OCI-LY7 (cell line): ENCODE measurements at regions not wholly inside any gene's neighbourhood (a gene's known extent, or its start where the extent isn't known, plus 50 kb on each side); places are given as distances from the start of the nearest gene placed in this dataset.

Source experiments
- BruUV-seq: library from RNA; stranded (reverse); fragments of 400-500 nt; replicated peaks from 2 replicates; lab custom pipeline; 2021; lab: Mats Ljungman, UMichigan
- CTCF ChIA-PET: fragments of 300-600 bp; sonication (Branson Sonifier 250); formaldehyde crosslinking; loops from one replicate; lab custom pipeline; 2022; ENCODE audit warnings: antibody characterized with exemption; ENCODE audit not compliant: unreplicated experiment; lab: Charles Lee
- POLR2A ChIA-PET: fragments of 300-600 bp; sonication (Branson Sonifier 250); formaldehyde crosslinking; loops from one replicate; lab custom pipeline; 2022; ENCODE audit warnings: antibody characterized with exemption; lab: Charles Lee
- DNase-seq: peaks from one replicate; pipeline ENCODE4 v3.0.0-alpha.2; 2015; ENCODE audit warnings: low spot score
- H2AFZ ChIP-seq: fragments of 200-600 bp; sonication (generic), shearing (Covaris generic); 2 replicates; pipeline ENCODE4 v1.6.1; 2014; ENCODE audit warnings: mild to moderate bottlenecking, antibody characterized with exemption, low read length, moderate library complexity
- H3K27ac ChIP-seq: fragments of 200-600 bp; sonication (generic); 2 replicates; pipeline ENCODE4 v1.5.1; 2014; ENCODE audit warnings: mixed run types, low read depth, mild to moderate bottlenecking, moderate library complexity, low read length, inconsistent platforms; ENCODE audit not compliant: poor library complexity, severe bottlenecking
- H3K36me3 ChIP-seq: fragments of 200-600 bp; sonication (generic); 2 replicates; pipeline ENCODE4 v1.6.1; 2014; ENCODE audit warnings: mild to moderate bottlenecking, antibody characterized with exemption, low read length, moderate library complexity, mixed read lengths; ENCODE audit not compliant: insufficient read depth
- H3K4me1 ChIP-seq: fragments of 200-600 bp; sonication (generic); 2 replicates; pipeline ENCODE4 v1.5.1; 2014; ENCODE audit warnings: mild to moderate bottlenecking, low read length; ENCODE audit not compliant: insufficient read depth, poor library complexity, severe bottlenecking
- H3K4me2 ChIP-seq: fragments of 200-600 bp; sonication (generic); 2 replicates; pipeline ENCODE4 v1.6.1; 2014; ENCODE audit warnings: mild to moderate bottlenecking, low read length
- H3K4me3 ChIP-seq: fragments of 200-600 bp; sonication (generic); 2 replicates; pipeline ENCODE4 v1.5.1; 2014; ENCODE audit warnings: mild to moderate bottlenecking, low read depth, low read length; ENCODE audit not compliant: poor library complexity, severe bottlenecking
- H3K79me2 ChIP-seq: fragments of 200-600 bp; sonication (generic); 2 replicates; pipeline ENCODE4 v1.6.1; 2016; ENCODE audit warnings: low read depth, mild to moderate bottlenecking, low read length, moderate library complexity, mixed read lengths; ENCODE audit not compliant: insufficient read depth
- H3K9me2 ChIP-seq: fragments of 200-600 bp; sonication (generic); 2 replicates; pipeline ENCODE4 v1.6.1; 2016; ENCODE audit warnings: mild to moderate bottlenecking, low read length, mixed read lengths; ENCODE audit not compliant: insufficient read depth
- H3K9me3 ChIP-seq: fragments of 200-600 bp; sonication (generic); 2 replicates; pipeline ENCODE4 v1.6.1; 2014; ENCODE audit warnings: mild to moderate bottlenecking, mixed run types, low read length, mixed read lengths
- H4K20me1 ChIP-seq: fragments of 200-600 bp; sonication (generic); 2 replicates; pipeline ENCODE4 v1.6.1; 2014; ENCODE audit warnings: mild to moderate bottlenecking, antibody characterized with exemption, low read length, moderate library complexity, mixed read lengths; ENCODE audit not compliant: insufficient read depth
- CTCF ChIP-seq: fragments of 200-600 bp; sonication (generic); conservative IDR thresholded peaks from 2 replicates; pipeline ENCODE4 v1.5.1; 2014; ENCODE audit warnings: mild to moderate bottlenecking, antibody characterized with exemption, low read length, moderate library complexity, mixed read lengths
- EZH2phosphoT487 ChIP-seq: fragments of 200-600 bp; sonication (generic); IDR thresholded peaks from 2 replicates; pipeline ENCODE4 v1.6.1; 2018; ENCODE audit warnings: low read depth, borderline replicate concordance, mild to moderate bottlenecking, mixed run types, antibody characterized with exemption, low read length, moderate library complexity, mixed read lengths
- intact Hi-C: fragments of 100-400 bp; cut with micrococcal nuclease; formaldehyde crosslinking; loops from one replicate; pipeline ENCODE4 v1.10.0; 2022; ENCODE audit not compliant: unreplicated experiment

- H4K20me1 ChIP-seq = no peaks in the 10 kb centered on the region
- no peak overlapping the region for H3K4me3 ChIP-seq
- intact Hi-C loops = no loop called here
- TF ChIP-seq CTCF (no peak), EZH2phosphoT487 (no peak)
- H3K79me2 ChIP-seq = no peaks in the 10 kb centered on the region
- H3K36me3 ChIP-seq = no peaks in the 10 kb centered on the region
- POLR2A ChIA-PET = interaction anchor here (0.7 kb wide), 1 partner anchor 11 kb away, joined by 3 read pairs; no protein-coding TSS in a partner anchor
- CTCF ChIA-PET = no interaction called here
- no TSS peak for BruUV-seq
- H2AFZ ChIP-seq = no peak overlapping the region
- H3K9me3 ChIP-seq = no peaks in the 10 kb centered on the region
- no peak overlapping the region for H3K4me2 ChIP-seq
- no peaks in the 10 kb centered on the region for H3K4me1 ChIP-seq
- H3K9me2 ChIP-seq = no peaks in the 10 kb centered on the region
- H3K27ac ChIP-seq = no peak overlapping the region
- no peak for DNase-seq
Measured at GRCh38 chr3:166934879-166935278, 445.2 kb downstream of the ZBBX start.

- Histone ChIP-seq H3K36me3 (no peaks in the 10 kb centered on the region), H3K9me3 (no peaks in the 10 kb centered on the region), H3K4me1 (no peaks in the 10 kb centered on the region), H4K20me1 (no peaks in the 10 kb centered on the region), H3K9me2 (no peaks in the 10 kb centered on the region), H3K4me2 (no peak overlapping the region), H3K4me3 (no peak overlapping the region), H3K27ac (no peak overlapping the region), H2AFZ (no peak overlapping the region), H3K79me2 (no peaks in the 10 kb centered on the region)
- POLR2A ChIA-PET = no interaction called here
- no peak for DNase-seq
- BruUV-seq = no TSS peak
- CTCF ChIA-PET = no interaction called here
- intact Hi-C loops = no loop called here
- TF ChIP-seq CTCF (no peak), EZH2phosphoT487 (no peak)
Measured at GRCh38 chr3:166917437-166917836, 462.7 kb downstream of the ZBBX start.

- ChIA-PET POLR2A (no interaction called here), CTCF (no interaction called here)
- DNase-seq = no peak
- Histone ChIP-seq H3K27ac (no peak overlapping the region), H3K4me2 (no peak overlapping the region), H4K20me1 (no peaks in the 10 kb centered on the region), H3K79me2 (no peaks in the 10 kb centered on the region), H3K4me3 (no peak overlapping the region), H2AFZ (no peak overlapping the region), H3K36me3 (no peaks in the 10 kb centered on the region), H3K9me3 (no peaks in the 10 kb centered on the region), H3K4me1 (no peaks in the 10 kb centered on the region), H3K9me2 (no peaks in the 10 kb centered on the region)
- intact Hi-C loops = no loop called here
- TF ChIP-seq CTCF (peak; percentile 34; the same call in 1 of the 2 replicates), EZH2phosphoT487 (no peak)
- no TSS peak for BruUV-seq
Measured at GRCh38 chr3:166902374-166902773, 477.7 kb downstream of the ZBBX start.
